Tibial nerve (tissue), 4 donors: ENCODE measurements at regions not wholly inside any gene's neighbourhood (a gene's known extent, or its start where the extent isn't known, plus 50 kb on each side); places are given as distances from the start of the nearest gene placed in this dataset.
A peak's percentile ranks its signal among the peaks of the same experiment; 100 is the strongest.

Experiments
- DNase-seq, 2 donors: peaks; one replicate each; pipeline ENCODE4 v3.0.0-alpha.2; 2019; ENCODE audit warnings: low spot score in 2 of 2
- H3K27ac ChIP-seq, 4 donors: fragments of 200-600 bp; sonication (generic) in 3 of 4; one replicate each; pipeline ENCODE4 v1.5.1; 2017 to 2019; ENCODE audit warnings: mild to moderate bottlenecking in 1 of 4
- H3K27me3 ChIP-seq, 2 donors: fragments of 200-600 bp; sonication (generic) in 1 of 2; one replicate each; pipeline versions ENCODE4 v1.5.1 to v1.6.0; 2017 to 2019
- H3K36me3 ChIP-seq, 3 donors: fragments of 200-600 bp; sonication (generic); one replicate each; pipeline ENCODE4 v1.5.1; 2018 to 2019
- H3K4me1 ChIP-seq, 4 donors: fragments of 200-600 bp; sonication (generic) in 3 of 4; one replicate each; pipeline ENCODE4 v1.5.1; 2017 to 2019
- H3K4me3 ChIP-seq, 4 donors: fragments of 200-600 bp; sonication (generic) in 3 of 4; one replicate each; pipeline ENCODE4 v1.5.1; 2017 to 2019; ENCODE audit warnings: mild to moderate bottlenecking in 1 of 4, moderate library complexity in 1 of 4
- H3K9me3 ChIP-seq, 4 donors: fragments of 200-600 bp; sonication (generic) in 3 of 4; one replicate each; pipeline ENCODE4 v1.5.1; 2017 to 2019
- CTCF ChIP-seq, 5 experiments: fragments of 200-600 bp in 3 of 5; fragments of 450-650 bp in 2 of 5; sonication (generic) in 3 of 5; IDR thresholded peaks; one replicate each; pipeline ENCODE4 v1.5.1; 2016 to 2019; ENCODE audit warnings: antibody characterized with exemption in 5 of 5, mild to moderate bottlenecking in 3 of 5, moderate library complexity in 2 of 5
- EP300 ChIP-seq, 2 donors: sonication (generic); formaldehyde crosslinking; IDR thresholded peaks; one replicate each; pipeline ENCODE4 v1.6.1; 2017; ENCODE audit warnings: antibody characterized with exemption in 2 of 2, mild to moderate bottlenecking in 1 of 2
- POLR2A ChIP-seq, 2 donors: fragments of 450-650 bp; IDR thresholded peaks; one replicate each; pipeline ENCODE4 v1.6.1; 2017; ENCODE audit warnings: antibody characterized with exemption in 2 of 2, mild to moderate bottlenecking in 2 of 2, moderate library complexity in 2 of 2
- WGBS, 2 donors: methylation state at CpG; one replicate each; pipeline ENCODE4 v1.1.5; 2018; 5-methylcytosine and 5-hydroxymethylcytosine counted together

GRCh38 chr21:28617300-28617699 lies 375.4 kb downstream of the LTN1 start:
- Histone ChIP-seq H3K4me1 (peaks cover 0 to 4% (median 2%) of the 10 kb centered on the region in 4 donors), H3K27me3 (no peaks in the 10 kb centered on the region), H3K4me3 (no peak overlapping the region), H3K27ac (no peak overlapping the region), H3K36me3 (no peaks in the 10 kb centered on the region), H3K9me3 (peaks cover 0 to under 1% (median 0%) of the 10 kb centered on the region in 4 donors)
- DNase-seq = no peak
- WGBS, 2 donors = 94 to 95% methylated on average over 1 of the region's 1 CpG
- TF ChIP-seq EP300 (IDR thresholded peaks at IDR 0.05) = no peak

GRCh38 chr21:28615276-28615675 lies 377.4 kb downstream of the LTN1 start:
- Histone ChIP-seq H3K9me3 (peaks cover 0 to 3% (median 0%) of the 10 kb centered on the region in 4 donors), H3K4me3 (no peak overlapping the region), H3K36me3 (no peaks in the 10 kb centered on the region), H3K27ac (no peak overlapping the region), H3K27me3 (no peaks in the 10 kb centered on the region), H3K4me1 (peaks cover 0 to 4% (median 2%) of the 10 kb centered on the region in 4 donors)
- WGBS, 2 donors = 36 to 59% methylated on average over 3 of the region's 3 CpGs
- TF ChIP-seq POLR2A (IDR thresholded peaks at IDR 0.05) (no peak), EP300 (IDR thresholded peaks at IDR 0.05) (no peak), CTCF (IDR thresholded peaks at IDR 0.05) (no peak)
- DNase-seq = no peak

- Histone ChIP-seq H3K27ac (peak overlapping the region in 1 of 4 donors; percentile 13), H3K4me1 (peaks cover 0 to 4% (median 2%) of the 10 kb centered on the region in 4 donors), H3K27me3 (no peaks in the 10 kb centered on the region), H3K4me3 (no peak overlapping the region), H3K9me3 (peaks cover 0 to 7% (median 0%) of the 10 kb centered on the region in 4 donors), H3K36me3 (no peaks in the 10 kb centered on the region)
- no peak for DNase-seq
- no peak for TF ChIP-seq CTCF (IDR thresholded peaks at IDR 0.05)
- no peak for TF ChIP-seq EP300 (IDR thresholded peaks at IDR 0.05)
- TF ChIP-seq POLR2A (IDR thresholded peaks at IDR 0.05) = no peak
- WGBS, 2 donors = 53 to 57% methylated on average over 2 of the region's 2 CpGs
Observed at GRCh38 chr21:28614791-28615190, 377.9 kb downstream of the LTN1 start.

- WGBS, 2 donors = 85% methylated on average over 5 of the region's 5 CpGs
- no peak overlapping the region for H3K4me3 ChIP-seq
- TF ChIP-seq EP300 (IDR thresholded peaks at IDR 0.05) = no peak
- no peak for TF ChIP-seq POLR2A (IDR thresholded peaks at IDR 0.05)
- no peak for TF ChIP-seq CTCF (IDR thresholded peaks at IDR 0.05)
- no peak overlapping the region for H3K27ac ChIP-seq
- no peaks in the 10 kb centered on the region for H3K4me1 ChIP-seq
- H3K27me3 ChIP-seq = no peaks in the 10 kb centered on the region
- no peak for DNase-seq
- H3K9me3 ChIP-seq = peaks cover 0 to 9% (median 0%) of the 10 kb centered on the region in 4 donors
- H3K36me3 ChIP-seq = peaks cover 0 to 6% (median 0%) of the 10 kb centered on the region in 3 donors
Observed at GRCh38 chr21:28608646-28609045, 384.0 kb downstream of the LTN1 start.

GRCh38 chr21:28607545-28607944 lies 385.1 kb downstream of the LTN1 start:
- peaks cover 0 to 6% (median 0%) of the 10 kb centered on the region in 3 donors for H3K36me3 ChIP-seq
- peaks cover 0 to 9% (median 0%) of the 10 kb centered on the region in 4 donors for H3K9me3 ChIP-seq
- DNase-seq = no peak
- H3K4me1 ChIP-seq = no peaks in the 10 kb centered on the region
- no peak overlapping the region for H3K27ac ChIP-seq
- WGBS, 2 donors = 82 to 98% methylated on average over 4 of the region's 4 CpGs
- H3K27me3 ChIP-seq = no peaks in the 10 kb centered on the region
- TF ChIP-seq CTCF (IDR thresholded peaks at IDR 0.05) (no peak), POLR2A (IDR thresholded peaks at IDR 0.05) (no peak), EP300 (IDR thresholded peaks at IDR 0.05) (no peak)
- H3K4me3 ChIP-seq = no peak overlapping the region
